OCI-LY1 (cell line): ENCODE measurements at regions not wholly inside any gene's neighbourhood (a gene's known extent, or its start where the extent isn't known, plus 50 kb on each side); places are given as distances from the start of the nearest gene placed in this dataset.

Experiments
- H2AFZ ChIP-seq: fragments of 200-600 bp; sonication (generic), shearing (Covaris generic); 2 replicates; pipeline ENCODE4 v1.6.0; 2014; ENCODE audit warnings: antibody characterized with exemption, mild to moderate bottlenecking, low read length
- H3F3A ChIP-seq: fragments of 200-600 bp; sonication (generic), shearing (Covaris generic); 2 replicates; pipeline ENCODE4 v1.6.0; 2014; ENCODE audit warnings: mild to moderate bottlenecking, antibody characterized with exemption, low read length, moderate library complexity; ENCODE audit not compliant: insufficient read depth
- H3K27ac ChIP-seq: fragments of 200-600 bp; sonication (generic); 2 replicates; pipeline ENCODE4 v1.5.1; 2014; ENCODE audit warnings: low read length, mixed run types, mild to moderate bottlenecking, low read depth; ENCODE audit not compliant: poor library complexity, severe bottlenecking
- H3K27me3 ChIP-seq: fragments of 200-600 bp; sonication (generic); 2 replicates; pipeline ENCODE4 v1.6.0; 2014; ENCODE audit warnings: antibody characterized with exemption, mild to moderate bottlenecking, low read length, moderate library complexity; ENCODE audit not compliant: insufficient read depth
- H3K36me3 ChIP-seq: fragments of 200-600 bp; sonication (generic); 2 replicates; pipeline ENCODE4 v1.6.1; 2014; ENCODE audit warnings: mild to moderate bottlenecking, antibody characterized with exemption, low read length, moderate library complexity, mixed read lengths; ENCODE audit not compliant: insufficient read depth
- H3K4me1 ChIP-seq: fragments of 200-600 bp; sonication (generic); 2 replicates; pipeline ENCODE4 v1.5.1; 2014; ENCODE audit warnings: mild to moderate bottlenecking, low read length, moderate library complexity; ENCODE audit not compliant: insufficient read depth, severe bottlenecking
- H3K4me2 ChIP-seq: fragments of 200-600 bp; sonication (generic), shearing (Covaris generic); 2 replicates; pipeline ENCODE4 v1.6.1; 2014; ENCODE audit warnings: low read length
- H3K4me3 ChIP-seq: fragments of 200-600 bp; sonication (generic); 2 replicates; pipeline ENCODE4 v1.5.1; 2014; ENCODE audit warnings: low read length, low read depth, mild to moderate bottlenecking, mixed read lengths; ENCODE audit not compliant: poor library complexity, severe bottlenecking
- H3K79me2 ChIP-seq: fragments of 200-600 bp; shearing (Covaris generic); 2 replicates; pipeline ENCODE4 v1.6.1; 2016; ENCODE audit warnings: mixed run types, low read length, mixed read lengths; ENCODE audit not compliant: insufficient read depth
- H3K9ac ChIP-seq: fragments of 200-600 bp; sonication (generic), shearing (Covaris generic); 2 replicates; pipeline ENCODE4 v1.6.1; 2014; ENCODE audit warnings: mild to moderate bottlenecking, low read length, mixed read lengths
- H3K9me2 ChIP-seq: fragments of 200-600 bp; sonication (generic), shearing (Covaris generic); 2 replicates; pipeline ENCODE4 v1.6.1; 2014; ENCODE audit warnings: low read depth, mild to moderate bottlenecking, low read length, mixed read lengths
- H3K9me3 ChIP-seq: fragments of 200-600 bp; shearing (Covaris generic); 2 replicates; pipeline ENCODE4 v1.6.1; 2014; ENCODE audit warnings: low read length, mixed read lengths
- H4K20me1 ChIP-seq: fragments of 200-600 bp; sonication (generic), shearing (Covaris generic); 2 replicates; pipeline ENCODE4 v1.6.0; 2016; ENCODE audit warnings: mild to moderate bottlenecking, low read length; ENCODE audit not compliant: insufficient read depth
- CTCF ChIP-seq: fragments of 200-600 bp; sonication (generic), shearing (Covaris generic); IDR thresholded peaks from 2 replicates; pipeline ENCODE4 v1.5.1; 2017; ENCODE audit warnings: mild to moderate bottlenecking, antibody characterized with exemption, low read length, moderate library complexity, mixed read lengths
- EZH2 ChIP-seq: fragments of 200-600 bp; sonication (generic), shearing (Covaris generic); IDR thresholded peaks from 2 replicates; pipeline ENCODE4 v1.8.0; 2017; ENCODE audit warnings: borderline replicate concordance, mixed run types, mild to moderate bottlenecking, antibody characterized with exemption, low read length, moderate library complexity, mixed read lengths

- Histone ChIP-seq H3K9me2 (no peaks in the 10 kb centered on the region), H3K36me3 (no peaks in the 10 kb centered on the region), H3K27me3 (no peaks in the 10 kb centered on the region), H3K4me3 (no peak overlapping the region), H3K79me2 (no peaks in the 10 kb centered on the region), H3F3A (no peaks in the 10 kb centered on the region), H3K9ac (no peak overlapping the region), H2AFZ (no peak overlapping the region), H4K20me1 (no peaks in the 10 kb centered on the region), H3K4me1 (no peaks in the 10 kb centered on the region), H3K4me2 (no peak overlapping the region), H3K9me3 (no peaks in the 10 kb centered on the region), H3K27ac (no peak overlapping the region)
- no peak for TF ChIP-seq EZH2
- no peak for TF ChIP-seq CTCF
These were observed 217.8 kb upstream of the EOMES start for GRCh38 chr3:27939940-27940339.

GRCh38 chr3:27943106-27943505 lies 221.0 kb upstream of the EOMES start:
- no peak overlapping the region for H3K27ac ChIP-seq
- H3K9ac ChIP-seq: no peak overlapping the region
- H3F3A ChIP-seq: no peaks in the 10 kb centered on the region
- H3K9me3 ChIP-seq: no peaks in the 10 kb centered on the region
- no peaks in the 10 kb centered on the region for H4K20me1 ChIP-seq
- H3K36me3 ChIP-seq: no peaks in the 10 kb centered on the region
- TF ChIP-seq CTCF (peak; percentile 16; the same call in 1 of the 2 replicates), EZH2 (no peak)
- H2AFZ ChIP-seq: no peak overlapping the region
- H3K4me1 ChIP-seq: no peaks in the 10 kb centered on the region
- no peaks in the 10 kb centered on the region for H3K27me3 ChIP-seq
- no peak overlapping the region for H3K4me3 ChIP-seq
- no peak overlapping the region for H3K4me2 ChIP-seq
- no peaks in the 10 kb centered on the region for H3K79me2 ChIP-seq
- H3K9me2 ChIP-seq: no peaks in the 10 kb centered on the region

- Histone ChIP-seq H3K36me3 (no peaks in the 10 kb centered on the region), H3K4me2 (no peak overlapping the region)
These were observed 223.1 kb upstream of the EOMES start for GRCh38 chr3:27945229-27945628.

More at GRCh38 chr3:27945229-27945628, 223.1 kb upstream of the EOMES start:
- Histone ChIP-seq H3K4me3 (no peak overlapping the region), H3K4me1 (no peaks in the 10 kb centered on the region), H4K20me1 (no peaks in the 10 kb centered on the region), H3K27me3 (no peaks in the 10 kb centered on the region), H3K27ac (no peak overlapping the region), H3K9ac (no peak overlapping the region), H3F3A (no peaks in the 10 kb centered on the region), H3K79me2 (no peaks in the 10 kb centered on the region), H2AFZ (no peak overlapping the region), H3K9me3 (no peaks in the 10 kb centered on the region), H3K9me2 (no peaks in the 10 kb centered on the region)
- TF ChIP-seq EZH2 (no peak), CTCF (no peak)
